ENCODE measurements at regions not wholly inside any gene's neighbourhood (a gene's known extent, or its start where the extent isn't known, plus 50 kb on each side); places are given as distances from the start of the nearest gene placed in this dataset.

DNA sequence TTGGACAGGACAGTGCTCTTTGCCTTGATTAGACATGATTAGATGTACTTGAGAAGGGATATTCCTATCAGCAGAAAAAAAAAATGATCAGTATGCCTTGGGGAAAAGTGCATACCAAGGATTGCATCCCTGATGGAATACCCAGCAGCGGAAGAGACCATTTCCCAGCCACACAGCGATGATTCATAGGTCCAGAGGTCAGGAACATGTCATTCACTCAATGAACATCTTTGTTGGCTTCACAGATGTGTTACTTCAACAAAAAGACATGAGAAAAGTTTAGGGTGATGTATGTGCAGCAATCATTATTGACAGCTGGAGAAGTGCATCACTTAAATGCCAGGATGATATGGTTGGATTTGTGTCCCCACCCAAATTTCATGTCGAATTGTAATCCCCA, 293.5 kb downstream of the ZNF674 start:
- CTCF ChIA-PET = interaction anchor here (0.8 kb wide), 1 partner anchor 9 kb away, joined by 4 read pairs; no protein-coding TSS in a partner anchor
- TF ChIP-seq, protein P1, sequence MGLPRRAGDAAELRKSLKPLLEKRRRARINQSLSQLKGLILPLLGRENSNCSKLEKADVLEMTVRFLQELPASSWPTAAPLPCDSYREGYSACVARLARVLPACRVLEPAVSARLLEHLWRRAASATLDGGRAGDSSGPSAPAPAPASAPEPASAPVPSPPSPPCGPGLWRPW (IDR thresholded peaks at IDR 0.05) = no peak
- TF ChIP-seq PBX3 (IDR thresholded peaks at IDR 0.05) = no peak
- DNase-seq (ENCODE audit: low read depth in 1 of 2, low spot score in 1 of 2) (peak; percentile 5 to 43), ATAC-seq (peak in 1 of 2 experiments; percentile 41; a peak in 1 of 6 replicates), FAIRE-seq (peak; percentile 7)
- Histone ChIP-seq H3K4me1 (peaks cover 7% of the 10 kb centered on the region; the same call in 1 of the 3 replicates), H3K4me3 (no peak overlapping the region), H3K27ac (peak overlapping the region in 1 of 2 experiments; percentile 63; a peak in 3 of 6 replicates), H3K4me2 (peak overlapping the region; percentile 21; the same call in 1 of the 3 replicates), H3K9me3 (peaks cover 8% of the 10 kb centered on the region; the same call in 1 of the 3 replicates)
- 21% methylated on average over 3 of the region's 3 CpGs for WGBS (ENCODE audit: missing lambda C conversion rate)
- POLR2A ChIA-PET = no interaction called here

DNA sequence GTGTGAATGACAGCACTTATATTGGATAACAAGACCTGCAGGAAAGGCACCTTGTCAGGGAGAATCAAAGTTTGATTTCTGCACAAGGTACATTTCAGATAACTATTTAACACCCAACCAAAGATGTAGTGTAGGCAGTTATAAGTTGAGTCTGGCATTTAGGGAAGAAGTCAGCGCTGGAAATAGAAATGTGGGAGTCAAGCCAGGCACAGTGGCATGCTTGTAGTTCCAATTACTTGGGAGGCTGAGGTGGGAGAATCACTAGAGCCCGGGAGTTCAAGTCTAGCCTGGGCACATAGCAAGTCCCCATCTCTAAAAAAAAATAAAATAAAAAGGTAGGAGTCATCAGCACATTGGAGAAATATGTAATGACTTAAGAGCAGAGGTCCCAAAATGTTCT, 295.1 kb downstream of the ZNF674 start:
- POLR2A ChIA-PET = no interaction called here
- FAIRE-seq = no peak

GRCh38 chrX:46247456-46247855, 297.8 kb downstream of the ZNF674 start:
- TF ChIP-seq POLR2AphosphoS2 (conservative IDR thresholded peaks at IDR 0.05; ENCODE audit: low read length) (no peak), MAX (IDR thresholded peaks at IDR 0.05) (no peak), HDAC2 (IDR thresholded peaks at IDR 0.05) (no peak), MAFK (IDR thresholded peaks at IDR 0.05; ENCODE audit: partially characterized antibody) (no peak), CTCF (IDR thresholded peaks at IDR 0.05) (no peak), ESRRA (IDR thresholded peaks at IDR 0.05; ENCODE audit: borderline replicate concordance, low read length) (no peak), RCOR1 (IDR thresholded peaks at IDR 0.05; ENCODE audit: low read depth, low read length) (no peak), HOXA7 (CRISPR knock-in tag; IDR thresholded peaks at IDR 0.05) (no peak), ELK1 (IDR thresholded peaks at IDR 0.05; ENCODE audit: low read depth, low read length) (no peak), ZC3H11A (IDR thresholded peaks at IDR 0.05) (no peak)
- 94% methylated on average over 4 of the region's 4 CpGs for WGBS (ENCODE audit: missing lambda C conversion rate)
- H3K4me3 ChIP-seq = no peak overlapping the region
- peaks cover 8% of the 10 kb centered on the region; the same call in 1 of the 3 replicates for H3K9me3 ChIP-seq
- DNase-seq (ENCODE audit: low read depth in 1 of 2, low spot score in 1 of 2) (no peak), ATAC-seq (no peak), FAIRE-seq (no peak)
- peaks cover 7% of the 10 kb centered on the region; the same call in 1 of the 3 replicates for H3K4me1 ChIP-seq
- POLR2A ChIA-PET = no interaction called here
- H3K4me2 ChIP-seq = no peak overlapping the region
- CTCF ChIA-PET = interaction anchor here (0.6 kb wide), 1 partner anchor 43 kb away, joined by 3 read pairs; no protein-coding TSS in a partner anchor
- H3K27ac ChIP-seq = no peak overlapping the region

More for the DNA sequence above, 295.1 kb downstream of the ZNF674 start:
- peaks cover 8% of the 10 kb centered on the region; the same call in 1 of the 3 replicates for H3K9me3 ChIP-seq
- no peak overlapping the region for H3K4me2 ChIP-seq
- TF ChIP-seq TFCP2L1 (CRISPR knock-in tag; IDR thresholded peaks at IDR 0.05) = no peak
- no peak for TF ChIP-seq CHD2 (IDR thresholded peaks at IDR 0.05; ENCODE audit: low read length, partially characterized antibody)
- no peak for TF ChIP-seq KDM1A (IDR thresholded peaks at IDR 0.05; ENCODE audit: low read depth)
- TF ChIP-seq HDAC2 (IDR thresholded peaks at IDR 0.05) = no peak
- no peak for TF ChIP-seq NR3C1 (IDR thresholded peaks at IDR 0.05)
- TF ChIP-seq NPAS2 (CRISPR knock-in tag; IDR thresholded peaks at IDR 0.05; ENCODE audit: borderline replicate concordance) = no peak
- no peak for TF ChIP-seq ZNF302 (CRISPR knock-in tag; IDR thresholded peaks at IDR 0.05)
- TF ChIP-seq BHLHE40 (IDR thresholded peaks at IDR 0.05; ENCODE audit: low read depth, low read length) = no peak
- peaks cover 7% of the 10 kb centered on the region; the same call in 1 of the 3 replicates for H3K4me1 ChIP-seq
- DNase-seq (ENCODE audit: low read depth in 1 of 2, low spot score in 1 of 2) (no peak), ATAC-seq (no peak)
- CTCF ChIA-PET = no interaction called here
- 89% methylated on average over 2 of the region's 2 CpGs for WGBS (ENCODE audit: missing lambda C conversion rate)
- no peak overlapping the region; a peak in 1 of 6 replicates for H3K27ac ChIP-seq
- H3K4me3 ChIP-seq = no peak overlapping the region
